Keratinocyte (primary cell): ENCODE measurements at regions not wholly inside any gene's neighbourhood (a gene's known extent, or its start where the extent isn't known, plus 50 kb on each side); places are given as distances from the start of the nearest gene placed in this dataset.
A peak's percentile ranks its signal among the peaks of the same experiment; 100 is the strongest.

Experiments
- DNase-seq: peaks from one replicate; pipeline ENCODE4 v3.0.0-alpha.2; 2011; ENCODE audit warnings: low read depth, missing footprints, low spot score
- FAIRE-seq: peaks from 2 replicates; lab custom pipeline; 2011; peaks lifted over from hg19 to GRCh38; lab: Jason Lieb, UNC
- H2AFZ ChIP-seq: 2 replicates; pipeline ENCODE4 v1.6.0; 2012; ENCODE audit warnings: low read length, control low read depth, inconsistent platforms; ENCODE audit not compliant: control insufficient read depth
- H3K27ac ChIP-seq: 2 replicates; pipeline ENCODE4 v1.5.1; 2011; ENCODE audit warnings: low read length; ENCODE audit not compliant: control insufficient read depth, insufficient read depth
- H3K27me3 ChIP-seq: 3 replicates; pipeline ENCODE4 v1.6.0; 2011; ENCODE audit warnings: low read length; ENCODE audit not compliant: control insufficient read depth, insufficient read depth; ENCODE audit errors: extremely low read depth
- H3K36me3 ChIP-seq, 2 experiments: 2 replicates in 1 of 2; 3 replicates in 1 of 2; pipeline ENCODE4 v1.5.1; 2011; ENCODE audit warnings: low read length in 2 of 2, mild to moderate bottlenecking in 1 of 2; ENCODE audit not compliant: control insufficient read depth in 2 of 2, insufficient read depth in 2 of 2; ENCODE audit errors: extremely low read depth in 1 of 2
- H3K4me1 ChIP-seq: 3 replicates; pipeline ENCODE4 v1.5.1; 2011; ENCODE audit warnings: low read length; ENCODE audit not compliant: control insufficient read depth, insufficient read depth; ENCODE audit errors: extremely low read depth
- H3K4me2 ChIP-seq: 3 replicates; pipeline ENCODE4 v1.6.0; 2011; ENCODE audit warnings: low read depth, low read length; ENCODE audit not compliant: control insufficient read depth, insufficient read depth; ENCODE audit errors: extremely low read depth
- H3K4me3 ChIP-seq, 3 experiments: fragments of 200-600 bp in 1 of 3; sonication (generic) in 1 of 3; 2 replicates in 2 of 3; 3 replicates in 1 of 3; pipeline ENCODE4 v1.5.1; 2011 to 2016; ENCODE audit warnings: low read length in 3 of 3, mild to moderate bottlenecking in 3 of 3, control low read depth in 2 of 3, inconsistent platforms in 1 of 3, low read depth in 1 of 3, mixed read lengths in 1 of 3, mixed run types in 1 of 3, moderate library complexity in 1 of 3; ENCODE audit not compliant: control insufficient read depth in 2 of 3, insufficient read depth in 2 of 3; ENCODE audit errors: extremely low read depth in 1 of 3
- H3K79me2 ChIP-seq: 2 replicates; pipeline ENCODE4 v1.6.0; 2012; ENCODE audit warnings: low read length; ENCODE audit not compliant: control insufficient read depth, insufficient read depth
- H3K9ac ChIP-seq: 3 replicates; pipeline ENCODE4 v1.6.0; 2011; ENCODE audit warnings: low read length; ENCODE audit not compliant: control insufficient read depth, insufficient read depth; ENCODE audit errors: extremely low read depth
- H3K9me1 ChIP-seq: 3 replicates; pipeline ENCODE4 v1.6.0; 2011; ENCODE audit warnings: low read length; ENCODE audit not compliant: control insufficient read depth, insufficient read depth; ENCODE audit errors: extremely low read depth
- H3K9me3 ChIP-seq: 2 replicates; pipeline ENCODE4 v1.5.1; 2012; ENCODE audit warnings: low read depth, low read length; ENCODE audit not compliant: control insufficient read depth
- H4K20me1 ChIP-seq: 3 replicates; pipeline ENCODE4 v1.6.0; 2011; ENCODE audit warnings: low read length; ENCODE audit not compliant: control insufficient read depth, insufficient read depth; ENCODE audit errors: extremely low read depth
- CTCF ChIP-seq, 3 experiments: IDR thresholded peaks in 1 of 3; conservative IDR thresholded peaks in 1 of 3; optimal IDR thresholded peaks in 1 of 3; 2 replicates in 2 of 3; 3 replicates in 1 of 3; pipeline versions ENCODE3 to v1.5.1; 2011; ENCODE audit warnings: low read length in 3 of 3, mild to moderate bottlenecking in 3 of 3, moderate library complexity in 2 of 3, control low read depth in 1 of 3, inconsistent platforms in 1 of 3; ENCODE audit not compliant: insufficient read depth in 2 of 3; ENCODE audit errors: extremely low read depth in 1 of 3
- EZH2 ChIP-seq: IDR thresholded peaks from one replicate; pipeline ENCODE4 v1.6.1; 2012; ENCODE audit warnings: inconsistent platforms, mild to moderate bottlenecking, low read length, moderate library complexity
- dilution Hi-C: fragments of 300-500 bp; cut with MboI; formaldehyde crosslinking; loops from one replicate; pipeline ENCODE4 v1.7.0; 2020; ENCODE audit warnings: low sequenced_read_pairs; ENCODE audit not compliant: extremely low pct_ligation_motif_present

GRCh38 chr4:10196191-10196590 is 79.6 kb upstream of the WDR1 start:
- no peaks in the 10 kb centered on the region for H3K9me3 ChIP-seq
- no peak overlapping the region for H3K4me3 ChIP-seq
- DNase-seq (no peak), FAIRE-seq (no peak)
- H3K9ac ChIP-seq: no peak overlapping the region
- H3K4me2 ChIP-seq: no peak overlapping the region
- no peaks in the 10 kb centered on the region for H3K79me2 ChIP-seq
- dilution Hi-C loops: loop anchor here (25.0 kb wide), 1 partner anchor 216 kb away; no protein-coding TSS in a partner anchor
- no peaks in the 10 kb centered on the region for H3K36me3 ChIP-seq
- H3K27ac ChIP-seq: no peak overlapping the region
- H3K9me1 ChIP-seq: no peaks in the 10 kb centered on the region
- H2AFZ ChIP-seq: no peak overlapping the region
- no peaks in the 10 kb centered on the region for H3K4me1 ChIP-seq
- no peaks in the 10 kb centered on the region for H3K27me3 ChIP-seq
- TF ChIP-seq EZH2 (no peak), CTCF (optimal IDR thresholded peaks at IDR 0.05 in 1 of 3, IDR thresholded peaks at IDR 0.05 in 1 of 3, conservative IDR thresholded peaks at IDR 0.05 in 1 of 3; ENCODE audit: extremely low read depth in 1 of 3, insufficient read depth in 2 of 3, low read length in 3 of 3) (no peak)
- no peaks in the 10 kb centered on the region for H4K20me1 ChIP-seq

GRCh38 chr4:10192331-10192730 is 75.7 kb upstream of the WDR1 start:
- DNase-seq (no peak), FAIRE-seq (peak; percentile 49)
- Histone ChIP-seq H3K9me3 (no peaks in the 10 kb centered on the region), H3K9me1 (no peaks in the 10 kb centered on the region), H3K4me3 (no peak overlapping the region), H3K4me2 (no peak overlapping the region), H3K27me3 (no peaks in the 10 kb centered on the region), H3K27ac (no peak overlapping the region), H3K4me1 (no peaks in the 10 kb centered on the region), H3K79me2 (no peaks in the 10 kb centered on the region), H3K36me3 (no peaks in the 10 kb centered on the region), H4K20me1 (no peaks in the 10 kb centered on the region), H2AFZ (no peak overlapping the region), H3K9ac (no peak overlapping the region)
- dilution Hi-C loops: loop anchor here (25.0 kb wide), 1 partner anchor 220 kb away; no protein-coding TSS in a partner anchor
- TF ChIP-seq EZH2 (no peak), CTCF (optimal IDR thresholded peaks at IDR 0.05 in 1 of 3, IDR thresholded peaks at IDR 0.05 in 1 of 3, conservative IDR thresholded peaks at IDR 0.05 in 1 of 3; ENCODE audit: extremely low read depth in 1 of 3, insufficient read depth in 2 of 3, low read length in 3 of 3) (peak; percentile 37 to 76 (median 45))
